Vagina (tissue), 2 donors: ENCODE measurements at regions not wholly inside any gene's neighbourhood (a gene's known extent, or its start where the extent isn't known, plus 50 kb on each side); places are given as distances from the start of the nearest gene placed in this dataset.

Experiments
- DNase-seq, 2 donors: peaks; one replicate each; pipeline ENCODE4 v3.0.0-alpha.2; 2017; ENCODE audit errors: extremely low spot score in 2 of 2
- H3K27ac ChIP-seq: fragments of 200-600 bp; sonication (generic); one replicate; pipeline ENCODE4 v1.5.1; 2019
- H3K27me3 ChIP-seq: fragments of 200-600 bp; sonication (generic); one replicate; pipeline ENCODE4 v1.5.1; 2019
- H3K36me3 ChIP-seq, 2 donors: fragments of 200-600 bp; sonication (generic); one replicate each; pipeline ENCODE4 v1.5.1; 2017 to 2019
- H3K4me1 ChIP-seq: fragments of 200-600 bp; sonication (generic); one replicate; pipeline ENCODE4 v1.5.1; 2019
- H3K4me3 ChIP-seq, 2 donors: fragments of 200-600 bp; sonication (generic); 1 replicate in 1 of 2; 2 replicates in 1 of 2; pipeline ENCODE4 v1.5.1; 2016 to 2019
- H3K9me3 ChIP-seq: fragments of 200-600 bp; sonication (generic); one replicate; pipeline ENCODE4 v1.5.1; 2019
- CTCF ChIP-seq, 3 experiments: fragments of 450-650 bp in 2 of 3; fragments of 200-600 bp in 1 of 3; sonication (generic) in 1 of 3; IDR thresholded peaks; one replicate each; pipeline ENCODE4 v1.5.1; 2017 to 2019; ENCODE audit warnings: antibody characterized with exemption in 3 of 3, mild to moderate bottlenecking in 2 of 3, moderate library complexity in 2 of 3
- POLR2A ChIP-seq, 2 donors: fragments of 450-650 bp; IDR thresholded peaks; one replicate each; pipeline ENCODE4 v1.6.1; 2017; ENCODE audit warnings: antibody characterized with exemption in 2 of 2, mild to moderate bottlenecking in 2 of 2, moderate library complexity in 2 of 2
- POLR2AphosphoS5 ChIP-seq, 2 donors: sonication (generic); formaldehyde crosslinking; IDR thresholded peaks; one replicate each; pipeline ENCODE4 v1.9.0; 2017; ENCODE audit warnings: antibody characterized with exemption in 2 of 2, mild to moderate bottlenecking in 2 of 2, low read depth in 1 of 2; ENCODE audit not compliant: insufficient read depth in 1 of 2
- intact Hi-C: fragments of 100-400 bp; cut with DNase I; formaldehyde crosslinking; loops from one replicate; pipeline ENCODE4 v1.15.1; 2023

GRCh38 chr12:24060089-24060488 is 110.6 kb upstream of the SOX5 start:
- Histone ChIP-seq H3K9me3 (no peaks in the 10 kb centered on the region), H3K4me3 (no peak overlapping the region), H3K36me3 (no peaks in the 10 kb centered on the region), H3K27ac (no peak overlapping the region), H3K4me1 (no peaks in the 10 kb centered on the region), H3K27me3 (no peaks in the 10 kb centered on the region)
- intact Hi-C loops = no loop called here
- DNase-seq = no peak
- TF ChIP-seq POLR2A (IDR thresholded peaks at IDR 0.05) (no peak), CTCF (IDR thresholded peaks at IDR 0.05) (no peak), POLR2AphosphoS5 (IDR thresholded peaks at IDR 0.05; ENCODE audit: insufficient read depth in 1 of 2, low read depth in 1 of 2) (no peak)

GRCh38 chr12:24057920-24058476 is 108.5 kb upstream of the SOX5 start:
- Histone ChIP-seq H3K4me1 (no peaks in the 10 kb centered on the region), H3K36me3 (no peaks in the 10 kb centered on the region), H3K4me3 (no peak overlapping the region), H3K9me3 (no peaks in the 10 kb centered on the region), H3K27ac (no peak overlapping the region), H3K27me3 (no peaks in the 10 kb centered on the region)
- TF ChIP-seq POLR2AphosphoS5 (IDR thresholded peaks at IDR 0.05; ENCODE audit: insufficient read depth in 1 of 2, low read depth in 1 of 2) = no peak
- no peak for TF ChIP-seq POLR2A (IDR thresholded peaks at IDR 0.05)
- no peak for TF ChIP-seq CTCF (IDR thresholded peaks at IDR 0.05)
- no peak for DNase-seq
- intact Hi-C loops = no loop called here

GRCh38 chr12:24055747-24056146 is 106.3 kb upstream of the SOX5 start:
- intact Hi-C loops = no loop called here
- TF ChIP-seq POLR2AphosphoS5 (IDR thresholded peaks at IDR 0.05; ENCODE audit: insufficient read depth in 1 of 2, low read depth in 1 of 2) (no peak), CTCF (IDR thresholded peaks at IDR 0.05) (no peak), POLR2A (IDR thresholded peaks at IDR 0.05) (no peak)

GRCh38 chr12:24054416-24054815 is 104.9 kb upstream of the SOX5 start:
- no peak overlapping the region for H3K4me3 ChIP-seq
- no peak overlapping the region for H3K27ac ChIP-seq
- H3K4me1 ChIP-seq = no peaks in the 10 kb centered on the region
- intact Hi-C loops = no loop called here
- no peak for DNase-seq
- no peaks in the 10 kb centered on the region for H3K27me3 ChIP-seq
- no peaks in the 10 kb centered on the region for H3K9me3 ChIP-seq
- H3K36me3 ChIP-seq = no peaks in the 10 kb centered on the region
- TF ChIP-seq POLR2A (IDR thresholded peaks at IDR 0.05) (no peak), POLR2AphosphoS5 (IDR thresholded peaks at IDR 0.05; ENCODE audit: insufficient read depth in 1 of 2, low read depth in 1 of 2) (no peak), CTCF (IDR thresholded peaks at IDR 0.05) (no peak)

More at GRCh38 chr12:24055747-24056146, 106.3 kb upstream of the SOX5 start:
- DNase-seq = no peak
- Histone ChIP-seq H3K4me1 (no peaks in the 10 kb centered on the region), H3K4me3 (no peak overlapping the region), H3K9me3 (no peaks in the 10 kb centered on the region), H3K36me3 (no peaks in the 10 kb centered on the region), H3K27me3 (no peaks in the 10 kb centered on the region), H3K27ac (no peak overlapping the region)

GRCh38 chr12:24049728-24050127 is 100.3 kb upstream of the SOX5 start:
- H3K27ac ChIP-seq = no peak overlapping the region
- H3K4me3 ChIP-seq = no peak overlapping the region
- intact Hi-C loops = no loop called here
- no peaks in the 10 kb centered on the region for H3K4me1 ChIP-seq
- H3K27me3 ChIP-seq = no peaks in the 10 kb centered on the region
- no peaks in the 10 kb centered on the region for H3K36me3 ChIP-seq
- no peak for DNase-seq
- no peaks in the 10 kb centered on the region for H3K9me3 ChIP-seq
- TF ChIP-seq POLR2AphosphoS5 (IDR thresholded peaks at IDR 0.05; ENCODE audit: insufficient read depth in 1 of 2, low read depth in 1 of 2) = no peak
- no peak for TF ChIP-seq POLR2A (IDR thresholded peaks at IDR 0.05)
- TF ChIP-seq CTCF (IDR thresholded peaks at IDR 0.05) = no peak
